ELR (cell line): ENCODE measurements at regions not wholly inside any gene's neighbourhood (a gene's known extent, or its start where the extent isn't known, plus 50 kb on each side); places are given as distances from the start of the nearest gene placed in this dataset.

Experiments used
- DNase-seq: peaks from one replicate; pipeline ENCODE4 v3.0.0-alpha.2; 2015; ENCODE audit warnings: low read depth

DNA sequence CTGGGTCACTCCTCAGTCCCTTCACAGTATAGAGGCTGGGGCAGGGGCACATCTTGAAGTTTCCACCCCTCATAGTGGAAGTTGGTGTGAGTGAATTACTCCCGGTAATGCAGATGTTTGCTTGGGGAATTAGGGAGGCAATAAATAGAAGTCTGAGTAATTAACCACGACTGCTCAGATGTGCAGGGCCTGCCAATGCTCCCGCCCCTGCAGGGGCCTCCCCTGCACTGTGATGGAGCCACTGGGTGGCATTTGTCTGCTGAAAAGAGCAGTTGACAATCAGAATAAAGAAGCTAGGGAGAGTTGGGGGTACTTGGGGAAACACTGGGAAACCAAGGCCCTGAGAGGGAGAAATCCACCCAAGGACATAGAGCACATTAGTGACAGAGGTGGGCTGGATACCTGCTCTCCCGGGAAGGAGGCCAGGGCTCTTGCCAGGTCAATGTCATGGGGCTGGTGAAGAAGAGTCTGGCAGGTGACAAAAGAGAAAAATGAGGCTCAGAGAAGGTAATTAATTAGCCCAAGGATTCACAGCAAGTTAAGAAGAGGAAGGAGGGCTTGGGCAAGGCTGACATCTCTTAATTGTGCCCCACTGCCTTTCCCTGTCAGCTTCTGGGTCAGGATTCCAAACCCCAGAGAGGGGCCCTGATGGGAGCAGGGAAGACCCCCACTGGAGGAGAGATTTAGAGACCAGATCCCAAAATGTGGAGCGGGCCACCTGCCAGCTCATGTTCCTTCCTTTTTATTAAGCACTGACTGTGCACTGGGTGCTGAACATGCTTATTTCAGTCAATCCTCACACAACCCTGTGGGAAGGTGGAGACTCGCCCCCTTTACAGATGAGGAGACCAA is 436.2 kb downstream of the MATN1 start:
- no peak for DNase-seq

DNA sequence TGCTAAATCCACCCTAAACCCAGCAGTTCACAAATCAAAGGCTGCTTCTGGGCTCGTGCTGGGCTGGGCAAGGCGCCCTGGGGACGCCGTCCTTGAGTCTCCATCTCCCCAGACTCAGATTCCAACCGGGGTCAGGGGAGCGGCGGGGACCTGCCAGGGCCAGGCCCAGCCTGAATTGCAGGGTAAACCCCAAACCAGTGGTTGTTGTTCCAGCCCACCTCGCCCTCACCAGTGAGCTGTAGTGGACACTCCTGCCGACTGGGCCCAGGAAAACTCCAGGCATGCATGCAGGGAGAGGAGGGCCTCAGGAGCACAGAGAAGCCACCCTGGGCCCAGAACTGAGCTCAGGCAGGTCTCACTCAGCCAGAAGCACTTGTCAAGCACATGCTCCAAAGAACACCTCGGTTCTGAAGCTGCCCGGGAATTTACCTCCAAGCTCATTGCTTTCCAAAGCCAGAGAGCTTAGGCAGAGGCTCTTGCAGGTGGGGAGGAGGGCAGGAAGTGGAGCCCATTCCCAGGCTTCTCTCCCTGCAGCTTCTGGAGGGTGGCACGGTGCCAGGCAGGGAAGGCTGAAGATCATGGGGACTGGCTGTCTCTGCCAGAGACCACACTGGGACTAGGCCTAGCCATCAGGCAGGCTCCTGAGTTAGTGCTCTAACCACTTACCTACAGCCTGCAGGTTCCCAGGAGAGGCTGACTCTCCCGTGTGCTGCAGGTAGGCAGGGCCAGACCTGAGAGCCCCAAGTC is 437.0 kb downstream of the MATN1 start:
- DNase-seq, result no peak

DNA sequence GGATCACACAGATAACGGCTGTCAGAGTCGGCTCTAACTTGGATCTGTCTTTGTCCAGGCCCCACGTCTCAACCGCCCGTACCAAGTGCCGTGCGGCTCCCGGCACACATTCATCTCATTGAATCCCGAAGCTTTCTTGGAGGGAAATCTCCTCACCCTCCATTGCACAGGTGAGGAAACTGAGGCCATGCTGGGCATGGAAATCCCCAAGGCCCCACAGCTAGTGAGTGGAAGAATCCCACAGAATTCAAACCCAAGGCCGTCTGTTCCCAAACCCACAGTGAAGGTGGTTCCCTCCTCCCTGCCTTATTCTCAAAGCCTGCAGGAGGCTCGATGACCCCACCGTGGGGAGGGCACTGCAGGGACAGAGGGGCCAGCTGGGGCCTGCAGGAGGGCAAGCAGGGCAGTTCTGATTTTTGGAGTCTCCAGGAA is 437.9 kb downstream of the MATN1 start:
- DNase-seq, result no peak

DNA sequence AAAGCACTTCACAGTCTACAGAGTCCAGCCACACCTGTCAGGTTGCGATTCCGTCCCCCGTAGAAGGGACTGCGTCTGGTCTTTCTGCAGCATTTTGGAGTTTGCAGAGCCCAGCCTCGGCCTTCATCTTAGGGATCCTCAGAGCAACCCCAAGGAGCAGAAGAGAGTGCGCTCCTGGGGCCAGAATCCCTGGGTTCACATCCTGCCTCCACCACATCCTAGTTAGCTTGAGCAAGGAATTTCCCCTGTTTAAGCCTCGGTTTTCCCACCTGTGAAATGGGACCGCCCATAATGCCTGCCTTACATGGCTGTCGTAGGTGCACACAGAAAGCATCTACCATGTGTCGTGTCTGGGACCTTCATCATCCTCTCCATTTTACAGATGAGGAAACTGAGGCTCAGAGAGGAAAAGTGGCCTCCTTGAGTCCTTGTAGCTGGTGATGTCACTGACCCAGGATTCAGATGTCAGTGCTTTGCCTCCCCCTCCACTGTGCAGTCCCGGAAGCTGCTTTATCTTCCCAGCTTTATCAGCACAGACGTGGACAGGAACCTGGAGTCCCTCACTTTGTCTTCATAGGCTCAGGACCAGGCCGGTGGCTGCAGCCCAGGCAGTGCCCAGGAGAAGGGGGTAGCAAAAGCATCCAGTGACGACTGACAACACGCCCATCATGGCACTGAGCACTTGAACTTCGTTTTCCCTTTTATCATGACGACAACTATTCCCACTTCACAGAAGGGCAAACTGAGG is 438.5 kb downstream of the MATN1 start:
- no peak for DNase-seq

DNA sequence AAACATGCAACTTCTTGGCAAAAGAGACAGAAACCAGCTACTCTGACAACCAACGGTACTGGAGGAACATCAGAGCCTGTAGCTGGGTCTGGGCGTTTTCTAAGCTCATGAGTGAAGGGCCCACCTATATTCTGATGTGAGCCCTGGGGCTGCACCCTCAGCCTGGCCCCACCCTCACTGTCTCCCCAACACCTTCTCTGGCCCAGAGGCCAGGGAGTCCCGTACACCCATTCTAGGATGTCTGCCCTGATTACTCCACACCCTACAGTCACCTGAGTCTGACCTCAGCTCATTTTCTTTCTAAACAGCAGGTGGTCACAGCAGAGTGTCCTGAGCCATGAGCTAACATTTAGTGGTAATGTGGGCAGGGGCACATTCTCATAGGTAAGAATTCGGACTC is 439.2 kb downstream of the MATN1 start:
- no peak for DNase-seq

DNA sequence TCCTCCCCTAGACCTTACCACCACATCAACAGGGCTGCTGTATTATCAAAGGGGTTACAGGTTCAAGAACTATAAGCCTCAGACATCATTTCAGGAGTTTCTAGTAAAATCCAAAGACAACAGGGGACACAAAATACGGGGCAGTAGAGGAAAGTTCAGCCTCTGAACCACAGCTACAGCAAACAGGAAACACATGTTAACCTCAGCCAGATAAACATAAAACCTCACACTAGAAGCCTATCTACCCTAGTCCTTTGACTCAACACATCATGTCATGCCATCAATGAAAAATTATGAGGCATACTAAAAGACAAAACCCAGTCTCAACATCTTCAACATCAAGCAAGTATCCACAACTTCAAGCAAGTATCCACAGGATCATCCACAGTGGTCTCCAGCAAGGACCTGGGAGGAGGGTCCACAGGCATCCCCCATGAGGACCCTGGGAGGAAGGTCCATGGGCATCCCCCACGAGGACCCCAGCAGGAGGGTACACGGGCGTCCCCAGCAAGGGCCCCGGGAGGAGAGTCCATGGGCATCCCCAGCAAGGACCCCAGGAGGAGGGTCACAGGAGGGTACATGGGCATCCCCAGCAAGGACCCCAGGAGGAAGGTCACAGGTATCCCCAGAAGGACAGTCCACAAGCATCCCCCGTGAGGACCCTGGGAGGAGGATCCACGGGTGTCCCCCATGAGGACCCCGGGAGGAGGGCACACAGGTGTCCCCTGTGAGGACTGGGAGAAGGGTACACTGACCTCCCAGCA is 440.0 kb downstream of the MATN1 start:
- no peak for DNase-seq

DNA sequence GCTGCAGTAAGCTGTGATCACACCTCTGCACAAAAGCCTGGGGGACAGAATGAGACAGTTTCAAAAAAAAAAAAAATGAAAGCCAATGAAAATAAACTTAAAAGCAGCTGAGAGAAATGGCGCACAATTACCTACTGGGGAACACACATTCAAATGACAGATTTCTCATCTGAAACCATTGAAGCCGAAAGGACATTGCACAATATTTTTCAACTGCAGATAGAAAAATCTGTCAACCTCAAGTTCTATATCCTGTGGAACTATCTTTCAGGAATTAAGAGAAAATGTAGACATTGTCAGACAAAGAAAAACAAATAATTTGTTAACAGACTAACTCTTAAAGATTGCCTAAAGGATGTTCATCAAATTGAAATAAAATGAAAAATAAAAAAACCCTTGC is 442.8 kb downstream of the MATN1 start:
- no peak for DNase-seq

DNA sequence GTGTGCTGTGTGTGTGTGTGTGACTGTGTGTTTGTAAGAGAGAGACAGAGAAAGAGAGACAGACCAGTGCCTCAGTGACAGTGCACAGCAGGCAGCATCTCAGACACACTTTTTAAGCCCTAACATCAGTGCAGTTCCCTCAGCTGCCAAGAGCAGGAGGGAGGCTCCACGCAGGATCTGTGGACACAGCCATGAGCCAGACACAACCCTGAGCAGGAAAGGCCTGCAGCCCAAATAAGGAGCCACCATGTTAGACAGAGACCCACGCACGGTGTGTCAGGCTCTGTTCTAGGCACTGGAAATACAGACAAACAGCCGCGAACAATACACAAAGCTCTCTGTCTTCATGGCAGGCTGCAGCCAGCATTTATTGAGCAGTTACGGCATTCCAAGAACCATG is 445.5 kb downstream of the MATN1 start:
- DNase-seq, result no peak

DNA sequence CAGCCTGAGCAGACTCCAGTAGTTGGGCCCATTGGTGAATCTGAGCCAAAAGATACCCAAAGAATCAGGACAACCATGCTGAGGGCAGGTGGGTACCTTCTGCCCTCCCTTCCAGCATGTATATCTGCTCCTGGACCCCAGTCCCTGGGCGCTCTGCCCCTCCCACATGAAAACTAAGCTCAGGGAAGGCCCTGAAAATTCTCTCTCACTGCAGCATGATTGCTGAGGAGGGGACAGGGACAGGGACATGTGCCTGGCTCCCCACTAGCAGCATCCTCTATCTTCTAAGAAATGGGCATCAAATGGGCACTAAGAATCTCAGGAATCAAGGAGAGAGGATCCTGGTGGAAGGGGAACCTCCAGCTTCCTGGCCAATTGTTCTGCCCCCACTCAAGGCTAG is 446.0 kb downstream of the MATN1 start:
- no peak for DNase-seq

DNA sequence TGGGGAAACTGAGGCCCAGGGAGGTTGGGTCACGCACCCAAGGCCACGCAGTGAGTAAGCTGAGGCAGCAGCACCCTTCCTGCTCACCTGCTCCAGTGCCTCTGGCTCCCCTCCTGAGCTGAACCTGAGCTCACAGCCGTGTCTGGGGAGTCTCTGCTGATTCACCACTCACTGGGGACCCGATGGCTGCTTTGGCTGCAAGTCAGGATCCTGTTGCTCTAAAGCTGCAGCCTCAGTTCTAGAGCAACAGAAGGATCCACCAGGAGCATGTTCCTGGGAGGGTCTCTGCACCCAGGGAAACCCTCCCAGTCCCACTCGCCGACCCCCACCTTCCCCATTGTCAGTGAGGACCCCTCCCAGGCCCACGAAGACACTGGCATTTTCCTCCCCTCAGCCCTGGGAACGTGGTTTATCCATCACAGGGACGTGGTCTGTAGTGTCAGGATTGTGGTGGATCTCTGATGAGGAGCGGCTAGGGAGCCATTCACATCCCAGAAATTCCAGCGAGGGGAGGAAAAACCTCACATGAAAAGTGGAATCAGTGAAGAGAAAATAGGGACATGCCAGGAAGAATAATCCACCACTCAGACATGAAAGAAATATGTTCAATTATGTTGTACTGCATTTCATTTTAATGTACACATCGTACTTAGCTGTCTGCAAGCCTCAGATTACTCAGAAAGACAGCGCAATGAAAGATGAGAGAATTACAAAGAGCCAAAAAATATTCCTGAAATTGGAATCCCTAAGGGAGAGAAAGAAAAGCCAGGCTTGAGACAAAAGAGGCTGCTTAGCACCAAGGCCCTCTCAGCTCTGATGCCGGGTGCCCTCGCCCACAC is 447.2 kb downstream of the MATN1 start:
- no peak for DNase-seq

DNA sequence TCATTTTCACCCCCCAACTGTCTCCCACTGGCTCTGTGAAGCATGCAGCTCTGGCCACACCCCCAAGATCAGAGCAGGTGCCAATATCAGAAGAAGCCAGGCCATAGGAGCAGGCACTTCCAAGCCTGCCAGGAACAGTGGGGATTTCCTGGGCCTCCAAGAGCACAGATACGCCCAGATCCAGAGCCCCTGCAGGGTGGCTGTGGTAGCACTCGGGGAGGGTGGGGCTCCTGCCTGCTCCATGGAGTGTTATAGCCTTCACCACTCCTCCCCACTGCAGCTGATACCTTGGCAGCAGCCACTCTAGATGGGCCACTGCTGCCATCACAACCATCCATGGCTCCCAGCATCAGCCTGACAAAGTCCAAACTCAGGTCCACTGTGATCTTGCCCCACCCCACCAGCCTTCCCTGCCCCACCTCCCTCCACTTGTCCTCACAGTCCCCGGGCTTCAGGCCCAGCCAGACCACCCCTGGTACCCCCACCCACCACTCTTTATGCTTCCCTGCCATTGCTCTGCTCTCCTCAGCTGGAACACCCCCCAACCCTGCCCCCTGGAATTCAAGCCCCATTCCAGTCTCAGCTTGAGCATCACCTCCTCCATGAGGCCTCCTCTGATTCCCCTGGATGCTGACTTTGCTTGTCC is 448.3 kb downstream of the MATN1 start:
- no peak for DNase-seq

DNA sequence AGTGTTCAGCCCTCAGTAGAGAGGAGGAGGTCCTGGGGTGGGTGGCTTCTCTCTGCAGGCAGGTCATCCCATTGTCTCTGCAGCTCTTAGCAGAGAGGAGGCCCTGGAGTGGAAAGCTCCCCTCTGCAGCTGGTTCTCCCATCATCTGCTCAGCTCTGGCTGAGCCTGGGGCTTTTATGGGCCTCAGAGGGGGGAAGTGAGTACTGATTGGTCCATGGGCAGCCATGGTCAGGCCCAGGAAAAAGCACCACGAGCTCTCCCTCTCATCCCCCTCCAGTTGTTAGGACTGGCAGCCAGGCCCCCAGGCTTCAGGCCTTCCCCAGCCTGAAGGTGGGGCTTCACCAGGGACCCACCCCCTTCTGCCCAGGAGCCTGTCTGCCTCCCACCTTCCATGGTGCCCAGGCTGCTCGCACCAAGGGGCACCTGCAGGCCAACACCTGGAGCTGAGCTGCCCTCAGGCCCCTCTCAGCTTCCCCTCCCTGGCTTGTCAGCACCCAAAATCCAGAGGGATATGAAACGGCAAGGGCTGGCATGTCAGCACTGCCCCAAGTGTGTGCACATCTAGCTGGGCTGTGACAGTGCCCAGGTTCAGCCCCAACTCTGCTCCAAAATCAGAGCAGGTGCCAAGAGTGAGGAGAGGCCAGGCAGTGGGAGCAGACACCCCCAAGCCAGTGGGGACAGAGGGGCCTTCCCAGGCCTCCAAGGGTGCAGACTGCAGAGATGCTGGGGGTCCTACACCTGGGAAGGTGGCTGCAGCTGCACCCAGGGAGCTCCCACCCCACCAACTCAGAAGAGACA is 449.0 kb downstream of the MATN1 start:
- no peak for DNase-seq

DNA sequence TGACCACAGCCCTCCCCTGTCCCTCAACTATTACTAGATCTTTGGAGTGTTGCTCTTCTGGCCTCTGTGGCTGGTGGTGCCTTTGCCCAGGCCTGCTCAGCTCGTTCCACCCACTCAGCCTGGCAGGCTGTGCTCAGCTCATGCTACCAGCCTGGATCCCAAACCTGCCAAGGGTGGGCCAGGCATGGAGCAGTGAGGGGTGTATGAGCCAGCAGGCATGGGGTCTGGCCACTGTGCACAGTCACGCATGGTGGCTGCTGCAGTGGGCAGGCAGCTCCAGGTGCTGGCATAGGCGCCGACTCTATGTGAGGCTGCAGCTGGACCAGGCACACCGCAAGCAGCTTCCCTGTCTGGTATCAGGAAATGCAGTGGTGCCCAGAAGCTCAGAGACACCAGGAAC is 449.9 kb downstream of the MATN1 start:
- DNase-seq, result no peak

DNA sequence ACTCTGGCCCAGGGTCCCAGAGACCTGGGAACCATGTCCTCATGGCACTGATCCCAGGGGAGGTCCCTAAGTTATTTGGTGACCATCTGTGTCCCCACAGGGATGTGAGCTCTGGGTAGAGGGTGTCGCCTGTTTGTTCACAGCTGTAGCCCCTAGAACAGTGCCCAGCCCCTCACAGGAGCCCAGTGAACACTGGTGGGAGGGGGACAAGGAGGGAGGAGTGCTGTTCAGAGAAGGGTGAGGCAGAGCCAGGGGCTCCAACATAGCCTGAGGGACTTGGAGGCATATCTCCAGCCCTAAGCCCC is 450.4 kb downstream of the MATN1 start:
- DNase-seq, result no peak

DNA sequence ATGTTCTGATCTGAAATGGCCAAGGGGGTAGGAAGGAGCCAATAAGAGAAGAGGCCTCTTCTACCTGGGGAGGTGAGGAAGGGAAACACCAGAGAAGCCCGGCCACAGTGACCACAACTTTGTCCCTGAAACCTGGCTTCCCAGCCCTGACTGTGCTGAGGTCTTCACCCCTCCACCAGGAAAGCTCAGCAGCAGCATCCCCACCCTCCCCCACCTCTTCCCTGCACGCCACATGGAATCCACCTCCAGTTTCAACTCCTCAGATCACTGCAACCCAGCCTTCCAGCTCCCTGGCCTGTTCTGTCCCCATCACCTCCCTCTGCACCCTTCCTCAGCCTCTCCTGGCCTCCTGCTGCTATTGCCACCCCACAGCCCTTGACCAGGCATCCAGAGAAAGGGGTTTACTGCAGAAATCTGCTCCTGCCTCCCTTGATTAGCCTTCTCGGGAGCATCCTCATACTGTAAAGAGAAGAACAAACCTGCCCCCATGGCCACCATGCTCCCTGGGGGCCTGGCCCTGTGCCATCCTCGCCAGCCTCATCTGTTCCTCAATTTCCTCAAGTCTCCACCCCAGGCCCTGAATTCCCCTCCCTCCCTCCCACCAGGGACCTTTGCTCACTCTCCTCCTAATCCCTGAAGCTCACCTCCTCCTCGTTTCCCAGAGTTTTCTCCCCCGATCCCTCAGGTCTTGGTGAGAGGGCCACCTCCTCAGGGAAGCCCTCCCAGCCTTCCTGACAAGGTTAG is 450.9 kb downstream of the MATN1 start:
- DNase-seq, result no peak

DNA sequence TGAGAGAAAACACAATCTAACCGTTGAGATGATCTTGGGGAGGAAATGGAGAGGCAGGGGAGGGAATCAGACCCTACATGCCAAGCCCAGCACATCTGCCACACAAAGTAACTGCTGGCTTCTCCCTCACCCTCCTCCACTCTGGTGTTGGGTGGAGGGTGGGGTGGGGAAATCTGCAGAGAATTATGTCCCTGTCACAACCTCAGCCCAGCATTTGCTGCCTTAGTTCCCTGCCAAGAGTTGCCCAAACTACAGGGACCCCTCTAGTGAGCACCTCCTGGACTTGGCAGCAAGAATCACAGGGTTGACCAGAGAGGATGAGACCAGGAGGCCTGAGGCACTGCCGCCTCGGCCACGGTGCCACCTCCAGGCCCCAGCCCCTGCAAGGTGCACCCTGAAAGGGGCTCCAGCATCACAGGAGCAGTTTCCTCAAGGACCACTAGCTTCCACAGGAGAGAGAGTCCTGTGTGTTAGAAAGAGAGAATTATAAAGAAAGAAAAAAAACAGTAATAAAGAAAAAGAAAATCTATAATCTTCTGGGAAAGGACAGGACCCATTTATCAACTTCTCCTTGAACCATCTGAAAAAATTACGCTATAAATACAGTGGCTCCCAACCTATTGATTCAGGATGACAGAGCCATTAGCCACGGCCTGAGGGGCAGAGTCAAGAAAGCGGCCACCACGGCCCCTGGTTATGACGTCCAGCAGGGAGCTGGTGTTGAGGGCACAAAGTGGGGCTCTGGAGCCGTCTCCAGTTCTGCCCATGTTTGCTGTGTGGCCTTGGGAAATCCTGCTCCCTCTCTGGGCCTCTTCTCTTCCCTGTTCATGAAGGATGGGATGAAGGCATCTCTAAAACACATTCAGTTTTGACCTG is 451.7 kb downstream of the MATN1 start:
- no peak for DNase-seq

DNA sequence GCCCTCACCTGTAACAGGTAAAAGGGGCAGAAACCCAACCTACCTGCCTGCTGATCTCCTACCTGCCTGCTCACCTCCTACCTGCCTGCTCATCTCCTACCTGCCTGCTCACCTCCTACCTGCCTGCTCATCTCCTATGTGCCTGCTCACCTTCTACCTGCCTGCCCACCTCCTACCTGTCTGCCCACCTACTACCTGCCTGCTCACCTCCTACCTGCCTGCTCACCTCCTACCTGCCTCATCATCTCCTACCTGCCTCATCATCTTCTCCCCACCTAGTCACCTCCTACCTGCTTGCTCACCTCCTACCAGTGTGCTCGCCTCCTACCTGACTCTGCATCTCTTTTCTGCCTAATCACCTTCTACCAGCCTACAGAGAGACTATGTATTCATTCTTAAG is 452.9 kb downstream of the MATN1 start:
- DNase-seq, result no peak
